IMR-90 (cell line): ENCODE measurements at regions not wholly inside any gene's neighbourhood (a gene's known extent, or its start where the extent isn't known, plus 50 kb on each side); places are given as distances from the start of the nearest gene placed in this dataset.

Experiments used
- ATAC-seq: fragments of 200-7000 bp; cut with Tn5 transposase; 2 replicates; pipeline ENCODE4 v1.9.1; 2020; ENCODE audit warnings: low read depth, mild to moderate bottlenecking, moderate library complexity
- BruUV-seq: library from RNA; stranded (reverse); fragments of 400-500 nt; replicated peaks from 2 replicates; lab custom pipeline; 2021; lab: Mats Ljungman, UMichigan
- CTCF ChIA-PET: fragments of 300-600 bp; formaldehyde crosslinking; extraction: SDS; loops from one replicate; lab custom pipeline; 2021; ENCODE audit warnings: antibody characterized with exemption; lab: Yijun Ruan, JAX
- POLR2A ChIA-PET: fragments of 300-600 bp; sonication (Branson Sonifier 250); formaldehyde crosslinking; loops from one replicate; lab custom pipeline; 2022; ENCODE audit warnings: antibody characterized with exemption; ENCODE audit not compliant: unreplicated experiment; lab: Charles Lee
- DNase-seq: peaks from one replicate; pipeline ENCODE4 v3.0.0; 2013
- H2AFZ ChIP-seq: replicated peaks from 2 replicates; pipeline ENCODE3; 2013; ENCODE audit warnings: low read length, mild to moderate bottlenecking; ENCODE audit not compliant: poor library complexity
- H2AK5ac ChIP-seq: 2 replicates; pipeline ENCODE4 v1.6.1; 2013; ENCODE audit warnings: low read depth, low read length, inconsistent platforms
- H2AK9ac ChIP-seq: replicated peaks from 2 replicates; pipeline ENCODE3; 2013; ENCODE audit warnings: mild to moderate bottlenecking, low read depth, low read length, moderate library complexity; ENCODE audit not compliant: poor library complexity
- H2BK120ac ChIP-seq: 2 replicates; pipeline ENCODE4 v1.6.1; 2013; ENCODE audit warnings: low read depth, low read length, inconsistent platforms
- H2BK15ac ChIP-seq: 3 replicates; pipeline ENCODE4 v1.6.1; 2013; ENCODE audit warnings: low read depth, low read length, inconsistent platforms
- H2BK20ac ChIP-seq: 2 replicates; pipeline ENCODE4 v1.6.1; 2013; ENCODE audit warnings: low read depth, mild to moderate bottlenecking, inconsistent platforms, low read length, moderate library complexity
- H2BK5ac ChIP-seq: 2 replicates; pipeline ENCODE4 v1.6.1; 2013; ENCODE audit warnings: mild to moderate bottlenecking, low read depth, low read length, inconsistent platforms; ENCODE audit not compliant: poor library complexity, severe bottlenecking
- H3K14ac ChIP-seq: replicated peaks from 2 replicates; pipeline ENCODE4 v1.6.1; 2013; ENCODE audit warnings: low read depth, low read length, inconsistent platforms
- H3K18ac ChIP-seq: 2 replicates; pipeline ENCODE4 v1.6.1; 2013; ENCODE audit warnings: low read depth, low read length, control low read depth
- H3K23ac ChIP-seq: 2 replicates; pipeline ENCODE4 v1.6.1; 2013; ENCODE audit warnings: low read depth, low read length, inconsistent platforms
- H3K27ac ChIP-seq: 2 replicates; pipeline ENCODE4 v1.5.1; 2013; ENCODE audit warnings: mild to moderate bottlenecking, control low read depth, low read length; ENCODE audit not compliant: insufficient read depth
- H3K27me3 ChIP-seq: 2 replicates; pipeline ENCODE4 v1.6.1; 2013; ENCODE audit warnings: low read length; ENCODE audit not compliant: control insufficient read depth, insufficient read depth
- H3K36me3 ChIP-seq: 2 replicates; pipeline ENCODE4 v1.6.1; 2013; ENCODE audit warnings: low read length, mixed read lengths; ENCODE audit not compliant: control insufficient read depth, insufficient read depth
- H3K4ac ChIP-seq: 2 replicates; pipeline ENCODE4 v1.6.1; 2013; ENCODE audit warnings: low read depth, low read length, inconsistent platforms
- H3K4me1 ChIP-seq: 2 replicates; pipeline ENCODE4 v1.6.1; 2013; ENCODE audit warnings: low read length, mixed read lengths; ENCODE audit not compliant: control insufficient read depth, insufficient read depth
- H3K4me2 ChIP-seq: 2 replicates; pipeline ENCODE4 v1.6.1; 2013; ENCODE audit warnings: low read depth, mild to moderate bottlenecking, control low read depth, low read length, moderate library complexity
- H3K4me3 ChIP-seq: 2 replicates; pipeline ENCODE4 v1.5.1; 2013; ENCODE audit warnings: low read depth, mild to moderate bottlenecking, control low read depth, low read length, moderate library complexity; ENCODE audit not compliant: insufficient read depth
- H3K56ac ChIP-seq: 2 replicates; pipeline ENCODE4 v1.6.1; 2013; ENCODE audit warnings: low read length, inconsistent platforms; ENCODE audit not compliant: insufficient read depth; ENCODE audit errors: extremely low read depth
- H3K79me1 ChIP-seq, 2 experiments: 2 replicates each; pipeline ENCODE4 v1.6.1; 2013; ENCODE audit warnings: low read length in 2 of 2, inconsistent platforms in 1 of 2, low read depth in 1 of 2
- H3K9ac ChIP-seq: 2 replicates; pipeline ENCODE4 v1.6.1; 2013; ENCODE audit warnings: low read depth, low read length, control low read depth
- H3K9me1 ChIP-seq: 2 replicates; pipeline ENCODE4 v1.6.1; 2013; ENCODE audit warnings: low read length, inconsistent platforms; ENCODE audit not compliant: insufficient read depth
- H3K9me3 ChIP-seq: 2 replicates; pipeline ENCODE4 v1.6.1; 2013; ENCODE audit warnings: low read length; ENCODE audit not compliant: control insufficient read depth, insufficient read depth
- H4K20me1 ChIP-seq: 2 replicates; pipeline ENCODE4 v1.6.1; 2013; ENCODE audit warnings: low read length, inconsistent platforms; ENCODE audit not compliant: insufficient read depth
- H4K5ac ChIP-seq: 2 replicates; pipeline ENCODE4 v1.6.1; 2013; ENCODE audit warnings: mild to moderate bottlenecking, low read depth, low read length, control low read depth
- H4K8ac ChIP-seq, 2 experiments: 2 replicates each; pipeline ENCODE4 v1.6.1; 2013; ENCODE audit warnings: low read depth in 2 of 2, low read length in 2 of 2, control low read depth in 1 of 2, inconsistent platforms in 1 of 2
- H4K91ac ChIP-seq: 2 replicates; pipeline ENCODE4 v1.6.1; 2013; ENCODE audit warnings: low read depth, low read length, inconsistent platforms; ENCODE audit not compliant: insufficient read depth
- BHLHE40 ChIP-seq: fragments of 150-350 bp; IDR thresholded peaks from 2 replicates; pipeline ENCODE4 v1.6.1; 2016; ENCODE audit warnings: mild to moderate bottlenecking, low read depth, low read length
- MAFK ChIP-seq: IDR thresholded peaks from 2 replicates; pipeline ENCODE4 v1.6.1; 2012; ENCODE audit warnings: low read depth, low read length, improper control_type of control experiment
- NFE2L2 ChIP-seq: fragments of 150-350 bp; IDR thresholded peaks from 2 replicates; pipeline ENCODE4 v1.6.1; 2016; ENCODE audit warnings: low read depth, mild to moderate bottlenecking, low read length
- RCOR1 ChIP-seq: IDR thresholded peaks from 2 replicates; pipeline ENCODE4 v1.6.1; 2012; ENCODE audit warnings: mild to moderate bottlenecking, low read length, improper control_type of control experiment; ENCODE audit not compliant: insufficient replicate concordance
- WGBS, 2 experiments: methylation state at CpG; one replicate each; pipeline versions ENCODE4 v1.1.5 to v1.1.7; 2013; ENCODE audit warnings: missing lambda C conversion rate in 2 of 2; ENCODE audit not compliant: insufficient read length in 1 of 2; ENCODE audit errors: extremely low coverage in 2 of 2; 5-methylcytosine and 5-hydroxymethylcytosine counted together
- dilution Hi-C: fragments of 300-500 bp; cut with HindIII; formaldehyde crosslinking; loops from one replicate; pipeline ENCODE4 v1.14.3; 2018; ENCODE audit warnings: low sequenced_read_pairs; ENCODE audit not compliant: unreplicated experiment
- in situ Hi-C: fragments of 300-500 bp; cut with MboI; formaldehyde crosslinking; loops from 3 replicates; pipeline ENCODE4 v1.14.3; 2019; ENCODE audit warnings: low sequenced_read_pairs, inconsistent platforms, mixed read lengths
- intact Hi-C: fragments of 100-400 bp; cut with micrococcal nuclease; formaldehyde crosslinking; loops from 2 replicates; pipeline ENCODE4 v1.10.0; 2022
- TF ChIP-seq, protein P1 (sequence below): fragments of 150-350 bp; IDR thresholded peaks from 2 replicates; pipeline ENCODE4 v1.6.1; 2017; ENCODE audit warnings: mild to moderate bottlenecking, antibody characterized with exemption, low read length, low read depth

DNA sequence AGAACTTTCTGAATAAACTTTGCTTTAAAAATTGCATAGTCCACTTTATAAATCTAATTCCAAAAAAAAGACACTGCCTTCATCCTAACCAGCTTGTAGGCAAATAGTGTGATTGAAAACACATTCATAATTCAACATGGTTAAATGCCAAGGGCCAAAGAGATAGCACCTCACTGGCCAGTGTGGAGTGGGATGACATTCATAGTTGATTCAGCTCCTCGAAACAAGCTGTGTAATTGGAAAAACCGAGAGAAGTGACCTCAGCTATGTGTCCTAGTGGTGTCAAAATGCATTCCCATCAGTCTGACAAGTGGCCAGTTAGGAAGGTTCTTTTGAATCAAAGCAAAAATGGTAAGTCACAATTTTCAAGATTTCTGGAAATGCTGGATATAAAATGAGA is 1068.5 kb upstream of the CELF4 start:
- Histone ChIP-seq H3K27ac (no peak overlapping the region), H2BK20ac (no peak overlapping the region), H2AK9ac (no peak overlapping the region), H3K23ac (no peak overlapping the region), H2BK15ac (no peak overlapping the region), H3K9ac (no peak overlapping the region), H3K79me1 (no peaks in the 10 kb centered on the region), H2AFZ (no peak overlapping the region), H3K27me3 (no peaks in the 10 kb centered on the region), H4K8ac (no peak overlapping the region), H3K4me3 (no peak overlapping the region), H3K18ac (no peak overlapping the region), H2BK5ac (no peak overlapping the region), H4K5ac (no peak overlapping the region), H3K9me3 (peaks cover 7% of the 10 kb centered on the region), H2AK5ac (no peak overlapping the region), H3K56ac (no peak overlapping the region), H3K36me3 (no peaks in the 10 kb centered on the region), H3K4ac (no peak overlapping the region), H3K4me2 (no peak overlapping the region), H2BK120ac (no peak overlapping the region), H3K4me1 (no peaks in the 10 kb centered on the region), H3K14ac (no peak overlapping the region), H4K91ac (no peak overlapping the region), H3K9me1 (no peaks in the 10 kb centered on the region), H4K20me1 (no peaks in the 10 kb centered on the region)
- ATAC-seq (no peak), DNase-seq (no peak)
- intact Hi-C loops (no loop called here), dilution Hi-C loops (no loop called here), in situ Hi-C loops (no loop called here)
- CTCF ChIA-PET = no interaction called here
- BruUV-seq = no TSS peak
- TF ChIP-seq, protein P1, sequence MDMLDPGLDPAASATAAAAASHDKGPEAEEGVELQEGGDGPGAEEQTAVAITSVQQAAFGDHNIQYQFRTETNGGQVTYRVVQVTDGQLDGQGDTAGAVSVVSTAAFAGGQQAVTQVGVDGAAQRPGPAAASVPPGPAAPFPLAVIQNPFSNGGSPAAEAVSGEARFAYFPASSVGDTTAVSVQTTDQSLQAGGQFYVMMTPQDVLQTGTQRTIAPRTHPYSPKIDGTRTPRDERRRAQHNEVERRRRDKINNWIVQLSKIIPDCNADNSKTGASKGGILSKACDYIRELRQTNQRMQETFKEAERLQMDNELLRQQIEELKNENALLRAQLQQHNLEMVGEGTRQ = no peak
- TF ChIP-seq NFE2L2 (no peak), MAFK (no peak), BHLHE40 (no peak), RCOR1 (no peak)
- WGBS, 2 experiments = no CpG with 5 or more reads among the region's 2 CpGs
- POLR2A ChIA-PET = no interaction called here
